HPDE6-E6E7 (cell line): ENCODE measurements at regions not wholly inside any gene's neighbourhood (a gene's known extent, or its start where the extent isn't known, plus 50 kb on each side); places are given as distances from the start of the nearest gene placed in this dataset.
"Not testable (repeated sequence)": the region's sequence is repeated elsewhere in the genome, so short reads cannot be mapped to it uniquely, and the experiment has no call there.

Experiments
- DNase-seq: peaks from one replicate; pipeline ENCODE4 v3.0.0; 2011; ENCODE audit warnings: missing footprints; ENCODE audit errors: extremely low spot score

DNA sequence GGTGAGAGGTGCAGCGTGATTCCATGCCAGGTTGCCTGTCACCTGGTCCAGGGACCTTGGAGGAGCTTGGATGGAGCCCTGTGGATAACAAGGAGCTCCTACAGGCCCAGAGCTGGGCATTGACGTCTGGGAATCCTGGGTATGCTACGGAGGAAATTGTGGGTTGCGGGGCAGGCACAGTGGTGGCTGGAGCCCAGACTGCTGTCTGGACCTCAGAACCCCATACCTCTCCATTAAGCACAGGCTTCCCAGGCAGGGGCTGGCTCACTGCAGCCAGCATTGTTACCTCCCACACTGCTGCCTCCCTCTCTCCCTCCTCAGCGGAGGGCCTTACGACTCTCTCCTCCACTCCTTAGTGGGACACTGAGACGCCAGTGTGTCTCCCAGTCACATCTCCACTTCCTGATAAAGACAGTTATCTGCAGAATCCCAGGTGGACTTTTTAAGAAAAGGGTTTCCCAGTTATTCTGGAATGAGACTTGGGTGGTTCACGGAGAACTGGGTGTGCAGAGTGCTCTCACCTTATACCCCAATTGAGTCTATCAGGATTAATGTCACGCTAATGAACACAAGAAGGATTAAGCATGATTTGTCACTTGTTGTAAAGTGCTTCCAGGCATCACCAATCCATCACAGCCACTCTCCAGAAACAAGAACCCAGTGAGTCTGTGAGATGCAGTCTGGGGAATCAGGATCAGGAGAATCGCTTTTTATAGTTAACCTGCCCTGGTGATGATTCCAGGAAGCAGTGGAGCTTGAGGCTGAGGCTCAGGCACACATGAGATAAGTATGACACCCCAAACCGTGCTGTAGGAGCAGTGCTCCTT lies 309.4 kb downstream of the RPS24 start:
- DNase-seq, result no peak

DNA sequence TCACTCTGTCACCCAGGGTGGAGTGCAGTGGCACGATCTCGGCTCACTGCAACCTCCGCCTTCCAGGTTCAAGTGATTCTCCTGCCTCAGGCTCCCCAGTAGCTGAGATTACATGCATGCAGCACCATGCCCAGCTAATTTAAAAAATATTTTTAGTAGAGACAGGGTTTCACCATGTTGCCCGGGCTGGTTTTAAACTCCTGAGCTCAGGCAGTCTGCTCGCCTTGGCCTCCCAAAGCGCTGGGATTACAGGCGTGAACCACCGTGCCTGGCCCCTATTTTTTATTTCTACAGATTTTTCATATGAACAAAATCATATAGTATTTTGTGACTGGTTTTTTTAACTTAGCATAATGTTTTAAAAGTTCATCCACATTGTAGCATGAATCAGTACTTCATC lies 310.6 kb downstream of the RPS24 start:
- DNase-seq, result not testable (repeated sequence)

DNA sequence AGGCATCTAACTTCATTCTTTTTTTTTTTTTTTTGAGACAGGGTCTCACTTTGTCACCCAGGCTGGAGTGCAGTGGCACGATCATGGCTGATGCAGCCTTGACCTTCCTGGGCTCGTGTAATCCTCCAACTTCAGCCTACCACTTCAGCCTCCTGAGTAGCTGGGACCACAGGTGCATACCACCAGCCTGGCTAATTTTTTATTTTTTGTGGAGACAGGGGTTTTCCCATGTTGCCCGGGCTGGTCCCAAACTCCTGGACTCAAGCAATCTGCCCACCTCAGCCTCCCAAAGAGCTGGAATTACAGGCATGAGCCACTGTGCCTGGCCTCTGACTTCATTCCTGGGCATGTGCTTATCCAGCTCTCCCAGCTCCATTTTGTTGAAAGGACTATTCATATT lies 311.9 kb downstream of the RPS24 start:
- DNase-seq, result not testable (repeated sequence)

DNA sequence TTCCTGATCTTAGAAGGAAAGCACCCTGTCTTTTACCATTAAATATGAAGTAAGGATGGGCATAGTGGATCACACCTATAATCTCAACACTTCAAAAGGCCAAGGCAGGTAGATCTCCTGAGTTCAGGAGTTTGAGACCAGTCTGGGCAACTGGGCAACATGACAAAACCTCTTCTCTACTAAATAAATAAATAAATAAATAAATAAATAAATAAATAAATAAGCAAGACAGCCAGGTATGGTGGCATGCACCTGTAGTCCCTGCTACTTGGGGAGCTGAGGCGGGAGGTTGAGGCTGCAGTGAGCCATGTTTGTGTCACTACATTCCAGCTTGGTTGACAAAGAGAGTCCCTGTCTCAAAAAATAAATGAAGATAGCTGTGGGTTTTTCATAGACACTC lies 313.1 kb downstream of the RPS24 start:
- no peak for DNase-seq

DNA sequence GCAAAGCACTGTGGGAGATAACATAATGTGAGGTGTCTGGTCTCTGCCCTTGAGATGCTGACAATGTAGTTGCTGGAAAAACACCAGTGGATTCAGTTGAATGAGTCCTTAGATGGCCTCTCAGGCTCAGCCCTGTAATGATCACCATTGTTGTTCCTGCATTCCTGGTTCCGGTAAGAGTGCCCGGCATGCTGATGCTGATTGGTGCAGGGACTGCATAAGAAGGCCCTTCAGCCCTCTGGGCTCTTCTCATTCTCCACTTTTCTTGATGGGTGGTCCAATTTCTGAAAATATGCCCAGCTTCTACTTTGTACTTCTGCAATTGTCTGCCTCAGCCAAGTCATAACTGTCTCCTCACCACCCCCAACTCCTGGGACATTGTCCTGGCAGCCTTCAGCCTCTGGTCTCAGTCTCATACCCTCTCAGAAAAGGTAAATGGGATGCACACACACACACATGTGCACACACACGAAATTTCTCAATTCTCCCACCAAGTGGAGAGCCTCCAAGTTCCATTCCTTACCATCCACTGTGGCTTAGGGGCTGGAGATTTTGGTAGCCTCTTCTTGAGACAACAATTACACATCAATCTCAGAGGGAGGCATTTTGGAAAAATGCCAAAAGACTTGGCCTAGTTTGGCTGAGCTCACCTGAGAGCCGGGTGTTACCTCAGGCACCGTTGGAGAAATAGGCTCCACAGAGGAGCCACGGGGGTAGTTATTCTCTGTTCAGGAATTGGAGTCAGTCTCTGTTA lies 314.9 kb downstream of the RPS24 start:
- DNase-seq, result no peak

DNA sequence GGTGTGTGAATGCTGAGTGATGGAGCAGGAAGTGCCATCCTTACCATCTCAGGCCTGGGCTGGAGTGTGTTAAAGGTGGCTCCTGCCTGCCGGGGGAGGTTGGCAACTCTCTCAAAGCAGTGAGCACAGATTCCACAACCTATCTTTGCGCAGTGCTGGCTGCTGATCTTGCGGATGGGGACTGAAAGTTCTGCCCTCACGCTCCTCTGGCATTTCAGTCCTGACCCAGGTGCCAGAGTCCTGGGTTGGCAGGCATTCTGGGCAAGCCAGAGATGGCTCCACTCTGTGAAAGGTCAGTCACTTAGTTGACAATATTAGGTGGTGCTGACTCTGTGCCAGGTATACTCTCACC lies 315.5 kb downstream of the RPS24 start:
- DNase-seq, result no peak

DNA sequence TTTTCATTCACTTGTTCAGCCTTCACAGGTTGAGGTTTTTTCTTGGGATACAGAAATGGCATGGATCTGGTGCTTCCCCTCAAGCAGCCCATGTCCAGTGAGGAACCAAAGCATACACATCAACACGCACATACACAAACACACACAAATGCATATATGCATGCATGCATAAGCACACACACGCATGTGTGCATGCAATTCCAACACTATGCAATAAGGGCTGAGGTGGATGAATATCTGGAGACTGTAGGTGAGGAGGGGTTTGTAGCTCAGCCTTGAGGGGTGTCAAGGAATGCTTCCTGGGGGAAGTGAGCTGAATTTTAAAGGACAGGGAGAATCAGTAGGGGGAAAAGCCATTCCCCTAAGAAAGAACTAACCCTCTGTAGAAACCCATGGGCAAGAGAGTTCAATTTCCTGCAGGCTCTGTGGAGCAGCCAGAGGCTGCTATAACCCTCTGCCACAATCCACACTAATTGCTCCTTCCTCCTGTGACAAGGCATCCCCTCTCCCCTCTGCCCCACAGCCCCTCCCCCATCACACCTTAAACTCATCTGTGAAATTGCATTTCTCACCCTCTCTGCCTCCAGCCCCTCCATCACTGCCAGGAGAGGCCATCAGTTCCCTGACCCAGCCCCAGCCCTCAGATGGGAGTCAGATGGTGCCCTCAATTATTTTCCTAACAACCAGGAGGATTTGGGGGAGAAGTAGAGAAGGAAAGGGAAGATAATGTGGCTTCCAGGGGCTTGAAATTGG lies 316.4 kb downstream of the RPS24 start:
- DNase-seq, result no peak

DNA sequence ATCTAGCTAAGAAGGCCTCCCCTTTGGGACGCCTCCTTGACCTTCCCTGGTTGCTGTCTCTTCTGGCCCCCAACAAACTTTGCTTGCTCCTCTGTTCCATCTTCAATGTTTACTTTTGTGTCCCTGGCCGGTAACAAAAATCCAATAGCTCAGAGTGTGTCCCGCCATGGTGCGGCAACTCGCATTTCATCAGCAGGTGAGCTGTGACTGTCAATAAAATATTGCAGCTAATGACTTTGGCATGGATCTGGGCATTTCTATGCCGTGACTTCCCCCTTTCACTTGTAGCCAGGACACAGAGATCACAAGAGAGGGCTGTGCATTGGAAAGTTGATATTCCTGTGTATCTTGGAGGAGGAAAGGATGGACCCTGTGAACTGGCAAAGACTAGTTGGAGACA lies 317.6 kb downstream of the RPS24 start:
- no peak for DNase-seq

DNA sequence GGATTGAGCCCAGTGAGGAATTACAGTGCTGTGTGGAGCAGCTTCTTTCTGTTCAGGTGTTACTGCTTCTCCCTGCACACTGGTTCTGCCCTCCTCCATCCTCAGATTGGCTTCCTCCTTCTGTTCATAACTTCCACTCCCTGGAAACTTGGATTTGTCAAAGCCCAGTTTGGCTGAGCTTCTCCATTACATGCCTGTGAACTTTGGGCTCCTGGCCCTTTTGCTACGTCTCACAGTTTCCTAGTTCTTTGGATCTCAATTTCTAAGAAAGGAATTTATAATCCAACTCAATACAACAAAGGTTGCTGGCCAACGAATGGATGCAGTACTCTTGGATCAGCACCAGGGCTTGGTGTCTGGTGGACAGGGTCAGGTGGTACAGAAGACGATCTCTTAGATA lies 318.1 kb downstream of the RPS24 start:
- DNase-seq, result no peak

DNA sequence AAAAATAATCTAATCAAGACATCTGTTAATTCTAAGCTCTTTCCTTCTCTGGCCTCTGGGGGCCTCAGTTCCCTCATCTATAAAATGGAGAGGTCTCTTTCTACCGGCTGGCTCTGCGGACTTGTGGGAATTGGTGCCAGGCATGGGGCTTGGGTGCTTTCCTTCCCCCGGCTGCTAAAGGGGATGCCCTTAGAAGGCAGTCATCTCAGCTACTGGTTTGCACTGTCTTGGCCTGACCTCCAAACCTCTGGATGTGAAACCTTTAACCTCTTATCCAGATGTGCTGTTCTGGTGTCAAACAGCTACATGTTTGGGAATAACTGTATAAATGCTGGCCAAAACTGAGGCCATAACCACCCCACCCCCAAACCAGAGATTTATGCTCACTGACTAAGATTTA lies 320.0 kb downstream of the RPS24 start:
- no peak for DNase-seq

DNA sequence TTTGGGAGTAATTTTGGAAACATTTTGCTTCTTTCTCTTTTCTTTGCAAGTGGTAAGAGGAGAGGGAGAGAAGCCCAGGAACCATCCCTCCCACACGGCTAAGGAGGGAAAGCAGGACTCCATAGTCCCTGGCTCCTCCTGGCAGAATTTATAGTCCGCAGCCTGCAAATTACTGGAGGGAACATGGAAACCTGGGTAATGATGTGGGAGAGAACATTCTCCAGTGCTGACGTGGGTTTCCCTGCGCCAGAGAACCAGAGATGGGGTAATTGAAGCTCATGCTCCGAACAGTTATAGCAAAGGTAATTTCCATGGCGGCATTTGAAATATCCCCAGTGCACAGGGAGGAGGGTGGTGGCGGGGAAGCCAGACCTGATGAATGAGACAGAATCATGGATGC lies 320.4 kb downstream of the RPS24 start:
- no peak for DNase-seq

DNA sequence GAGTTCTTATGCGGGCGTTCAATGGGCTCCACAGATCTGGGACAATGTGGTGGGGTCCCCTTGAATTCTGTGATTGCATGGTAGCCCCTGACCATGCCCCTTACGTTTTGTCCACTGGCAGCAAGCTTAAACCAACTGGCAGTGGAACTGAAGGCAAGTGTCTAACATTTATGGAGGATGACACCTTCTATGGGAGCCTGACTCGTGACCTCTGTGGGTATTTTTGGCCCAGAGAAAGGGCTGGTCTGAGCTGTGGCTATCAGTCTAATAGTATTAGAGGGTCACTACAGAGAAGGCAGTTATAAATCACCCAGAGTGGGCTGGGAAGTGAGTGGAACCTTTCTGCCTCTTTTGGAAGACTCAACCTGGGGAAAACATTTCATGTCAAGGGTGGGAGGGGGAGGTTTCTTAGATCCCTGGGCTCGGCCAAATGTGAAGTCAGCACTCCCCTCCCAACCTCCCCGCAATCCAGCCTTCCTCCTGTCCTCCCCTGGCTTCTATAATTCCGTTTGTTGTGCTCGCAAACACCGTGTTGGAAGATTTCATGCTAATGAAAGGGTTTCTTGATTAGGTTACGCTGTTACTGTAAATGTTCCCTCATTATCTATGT lies 322.7 kb downstream of the RPS24 start:
- DNase-seq, result no peak

DNA sequence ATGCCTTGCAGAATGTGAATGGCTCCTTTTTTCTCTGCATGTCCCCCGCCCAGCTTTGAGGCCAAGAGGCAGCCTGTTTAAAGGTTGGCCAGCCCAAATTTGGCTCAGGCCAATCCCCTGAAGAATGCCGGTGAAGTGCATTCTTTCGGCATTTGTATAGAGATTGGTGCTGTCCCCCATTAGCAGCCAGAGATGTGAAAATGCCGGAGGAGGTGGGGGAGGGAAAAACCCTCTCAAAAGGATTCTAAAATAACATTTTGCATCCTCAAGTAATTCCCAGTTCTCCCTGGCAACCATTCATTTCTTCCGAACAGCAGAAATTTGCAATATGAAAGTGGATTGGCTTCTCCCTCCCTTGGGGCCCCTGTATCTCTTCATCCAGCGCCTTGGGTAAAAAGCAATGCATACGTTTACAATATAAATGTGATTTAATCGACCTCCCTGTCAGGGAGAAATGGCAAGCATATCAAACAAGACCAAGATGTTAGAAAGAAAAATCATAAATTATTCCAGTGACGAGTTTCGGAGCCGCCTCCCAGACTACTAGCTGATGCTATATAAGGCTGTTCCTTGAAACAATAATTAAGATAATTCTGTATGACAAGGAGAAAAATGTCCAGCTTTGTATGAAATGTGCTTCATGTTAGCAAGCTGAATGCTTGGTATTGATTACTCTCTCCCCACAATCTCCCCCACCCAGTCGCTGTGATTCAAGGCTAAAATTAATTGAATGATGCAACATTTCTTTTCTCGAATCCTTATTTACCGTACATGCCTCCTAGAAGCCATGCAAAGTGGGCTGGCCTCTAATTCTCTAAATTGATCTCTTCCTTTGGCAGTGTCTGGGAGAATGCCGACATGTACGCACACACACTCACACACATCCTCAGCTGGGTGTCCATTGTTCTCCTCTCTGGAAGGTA lies 323.7 kb downstream of the RPS24 start:
- no peak for DNase-seq

DNA sequence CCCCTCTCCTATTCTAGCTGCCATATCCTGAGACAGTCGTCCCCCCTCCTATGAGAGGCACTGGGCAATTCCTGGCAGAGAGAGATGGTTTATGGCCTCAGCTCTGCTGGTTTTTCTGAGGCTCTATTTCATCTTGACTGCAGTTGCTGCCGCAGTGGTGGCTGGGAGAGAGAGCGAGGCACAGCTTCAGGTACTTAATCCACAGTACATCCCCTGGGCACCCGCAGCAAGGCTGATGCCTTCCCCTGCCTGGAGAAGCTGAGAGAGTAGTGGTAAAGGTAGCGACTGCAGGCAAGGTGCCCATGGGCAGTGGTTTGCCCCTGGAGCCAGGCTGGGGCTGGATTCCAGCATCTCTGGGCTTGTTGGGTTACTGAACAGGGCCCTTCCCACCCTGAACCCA lies 324.7 kb downstream of the RPS24 start:
- DNase-seq, result no peak

DNA sequence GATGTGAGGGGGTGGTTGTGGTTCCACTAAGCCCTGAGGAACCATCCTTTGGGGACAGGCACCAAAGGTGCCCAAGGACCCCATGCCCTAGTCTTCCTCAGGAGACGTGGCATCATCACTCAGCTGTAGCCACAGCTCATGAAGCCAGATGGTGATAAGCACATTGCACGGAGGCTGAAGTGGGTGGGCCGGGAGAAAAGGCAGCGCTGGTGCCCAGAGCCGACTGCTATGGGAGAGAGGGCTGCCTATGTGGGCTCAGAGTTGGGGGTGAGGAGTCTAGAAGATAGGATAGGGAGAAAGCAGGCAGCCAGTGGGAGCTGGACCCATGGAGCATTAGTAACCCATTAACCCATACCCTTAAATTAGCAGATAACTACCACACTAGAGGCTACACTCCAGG lies 325.3 kb downstream of the RPS24 start:
- DNase-seq, result no peak

DNA sequence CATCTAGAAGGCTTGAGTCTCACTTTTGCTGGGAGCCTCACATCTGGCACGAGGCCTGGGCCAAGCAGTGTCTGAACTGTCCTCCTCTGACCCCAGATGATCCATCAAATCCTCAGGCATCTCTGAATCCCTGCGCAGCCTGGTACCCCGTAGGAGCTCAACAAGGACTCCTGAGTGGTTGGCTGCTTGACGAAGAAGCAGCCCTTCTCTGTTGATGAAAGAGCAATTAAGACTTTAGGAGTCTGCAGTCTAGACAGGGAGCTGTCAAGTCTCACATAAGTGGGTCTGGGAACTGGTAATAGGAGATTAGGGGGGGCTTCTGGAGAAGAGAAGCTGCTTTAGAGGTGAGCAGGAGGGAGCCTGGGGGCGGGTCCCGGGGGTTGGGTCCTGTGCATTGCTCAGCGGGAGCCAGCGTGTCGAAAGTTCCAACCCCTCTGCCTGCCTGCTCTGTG lies 326.0 kb downstream of the RPS24 start:
- DNase-seq, result no peak

DNA sequence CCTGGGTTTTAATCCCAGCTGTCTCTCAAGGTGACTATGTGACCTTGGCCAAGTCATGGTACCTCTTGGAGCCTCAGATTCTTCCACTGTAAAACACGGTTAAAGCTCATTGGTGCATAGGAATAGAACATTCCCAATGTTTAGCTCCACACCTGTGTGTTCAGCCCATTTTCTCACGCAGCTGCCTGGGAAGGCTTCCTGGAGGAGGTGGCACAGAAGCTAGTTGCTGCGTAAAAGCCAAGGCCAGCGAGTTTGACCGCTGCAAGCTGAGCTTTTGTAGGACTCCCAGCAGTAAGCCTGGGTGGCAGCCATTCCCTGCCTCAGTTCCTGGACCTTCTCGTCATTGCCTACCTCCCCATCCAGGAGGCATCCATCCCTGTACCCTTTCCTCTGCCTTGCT lies 326.6 kb downstream of the RPS24 start:
- DNase-seq, result no peak

DNA sequence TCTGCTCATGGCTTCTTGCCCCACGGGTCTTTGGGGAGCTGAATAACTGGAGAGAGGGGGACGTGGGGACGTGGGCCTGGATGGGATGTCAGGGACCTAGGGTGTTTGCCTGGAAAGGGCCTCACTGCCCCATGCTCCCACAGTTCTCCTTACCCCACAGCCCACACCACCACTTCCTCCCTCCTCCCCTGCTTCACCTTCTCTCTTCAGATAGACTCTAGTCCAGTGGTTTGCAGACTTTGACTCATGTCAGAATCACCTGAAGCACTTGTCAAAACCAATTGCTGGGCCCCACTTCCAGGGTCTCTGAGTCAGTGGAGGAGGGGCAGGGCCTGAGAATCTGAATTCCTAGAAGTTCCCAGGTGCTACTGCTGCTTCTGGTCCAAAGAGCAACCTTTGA lies 327.4 kb downstream of the RPS24 start:
- no peak for DNase-seq

DNA sequence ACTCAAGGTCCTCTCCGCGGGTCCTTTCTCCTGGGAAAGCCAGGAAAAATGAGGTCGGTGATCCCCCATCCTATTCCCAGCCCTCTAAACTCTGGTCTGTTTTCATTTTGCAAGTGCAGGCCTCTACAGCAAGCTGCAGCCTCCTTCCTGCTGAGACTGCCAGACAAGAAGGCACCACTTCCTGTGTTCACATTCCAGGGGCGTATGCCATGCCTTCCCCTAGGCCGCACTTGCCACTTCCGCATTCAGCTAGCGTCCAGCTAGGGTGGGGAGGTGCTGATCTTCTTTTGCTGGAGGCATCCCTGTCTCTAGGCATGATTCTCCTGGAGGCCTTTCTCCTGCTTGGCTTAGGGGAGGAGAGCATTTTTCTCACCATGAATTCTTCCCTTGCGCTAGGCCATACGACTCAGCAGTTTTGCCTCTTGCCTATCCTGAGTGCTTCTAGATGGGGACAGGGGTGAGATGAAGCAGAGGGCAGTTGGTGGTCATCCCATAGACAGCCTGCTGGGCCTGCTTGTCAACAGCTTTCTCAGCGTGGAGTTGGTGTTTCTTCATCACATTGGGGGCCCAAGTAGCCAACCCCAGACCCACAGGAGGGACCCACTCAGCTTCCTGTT lies 328.9 kb downstream of the RPS24 start:
- no peak for DNase-seq

DNA sequence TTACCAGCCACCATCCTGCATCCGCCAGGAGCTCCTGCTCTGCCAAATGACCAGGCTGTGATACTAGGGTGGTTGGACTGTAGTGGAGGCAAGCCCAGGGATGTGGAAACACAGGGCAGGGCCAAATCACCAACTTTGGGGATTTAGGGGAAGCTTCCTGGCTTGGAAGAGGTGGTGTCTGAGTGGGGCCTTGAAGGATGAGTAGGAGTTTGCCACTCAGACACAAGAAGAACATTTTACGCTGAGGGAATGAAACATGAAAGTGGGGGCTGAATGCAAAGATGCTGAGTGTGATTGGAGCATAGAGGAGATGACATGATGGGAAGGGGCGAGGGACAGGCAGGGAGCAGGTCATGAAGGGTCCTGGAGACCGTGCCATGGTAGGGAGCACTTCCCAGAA lies 329.5 kb downstream of the RPS24 start:
- no peak for DNase-seq

DNA sequence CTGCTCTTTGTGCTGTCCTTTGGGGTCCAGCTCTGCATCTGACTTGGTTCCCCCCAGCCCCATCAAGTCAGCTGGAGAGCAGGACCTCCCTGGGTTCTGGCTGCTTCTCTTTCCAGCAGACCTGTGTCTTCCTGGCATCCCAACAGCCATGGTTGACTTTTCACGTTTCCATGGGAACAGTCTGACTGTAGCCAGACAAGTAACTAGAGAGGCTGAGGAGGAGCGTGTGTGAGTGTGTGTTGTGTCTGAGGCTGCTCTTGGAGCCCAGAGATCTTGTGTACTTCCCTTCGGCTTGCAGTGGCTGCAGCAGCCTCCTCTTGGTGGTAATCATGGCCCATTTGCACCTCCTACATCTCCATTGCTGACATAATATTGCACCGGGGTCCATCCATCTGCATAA lies 332.0 kb downstream of the RPS24 start:
- no peak for DNase-seq
